Glutamatergic neuron (in vitro differentiated cells): ENCODE measurements at regions not wholly inside any gene's neighbourhood (a gene's known extent, or its start where the extent isn't known, plus 50 kb on each side); places are given as distances from the start of the nearest gene placed in this dataset.
"Not testable (repeated sequence)": the region's sequence is repeated elsewhere in the genome, so short reads cannot be mapped to it uniquely, and the experiment has no call there.

Source experiments
- DNase-seq: peaks from one replicate; pipeline ENCODE4 v3.0.0; 2022
- H3K27ac Mint-ChIP-seq: one replicate; pipeline ENCODE4 v1.8.0; 2020; ENCODE audit warnings: mild to moderate bottlenecking, mixed read lengths, inconsistent platforms; ENCODE audit not compliant: unreplicated experiment
- H3K27me3 Mint-ChIP-seq: one replicate; pipeline ENCODE4 v1.8.0; 2020; ENCODE audit warnings: mild to moderate bottlenecking, moderate library complexity, mixed read lengths, inconsistent platforms; ENCODE audit not compliant: unreplicated experiment
- H3K36me3 Mint-ChIP-seq: one replicate; pipeline ENCODE4 v1.8.0; 2020; ENCODE audit warnings: mild to moderate bottlenecking, mixed read lengths, inconsistent platforms; ENCODE audit not compliant: unreplicated experiment
- H3K4me1 Mint-ChIP-seq: one replicate; pipeline ENCODE4 v1.8.0; 2020; ENCODE audit warnings: mild to moderate bottlenecking, low read depth, mixed read lengths, inconsistent platforms; ENCODE audit not compliant: unreplicated experiment
- H3K4me3 Mint-ChIP-seq: one replicate; pipeline ENCODE4 v1.8.0; 2020; ENCODE audit warnings: mild to moderate bottlenecking, mixed read lengths, inconsistent platforms; ENCODE audit not compliant: unreplicated experiment
- H3K9me3 Mint-ChIP-seq: one replicate; pipeline ENCODE4 v1.8.0; 2020; ENCODE audit warnings: mild to moderate bottlenecking, moderate library complexity, mixed read lengths, inconsistent platforms; ENCODE audit not compliant: unreplicated experiment
- CTCF ChIP-seq: fragments of 200-600 bp; sonication (generic); IDR thresholded peaks from one replicate; pipeline ENCODE4 v1.5.0; 2021; ENCODE audit not compliant: partially characterized antibody, unreplicated experiment

- no peak for DNase-seq
- TF ChIP-seq CTCF: no peak
- Mint-ChIP-seq H3K9me3 (no peaks in the 10 kb centered on the region), H3K4me3 (no peak overlapping the region), H3K36me3 (no peaks in the 10 kb centered on the region), H3K4me1 (peaks cover 5% of the 10 kb centered on the region), H3K27me3 (peaks cover 3% of the 10 kb centered on the region), H3K27ac (no peak overlapping the region)
Measured at GRCh38 chr2:109054865-109055264, 65.8 kb upstream of the EDAR start.

GRCh38 chr2:109053716-109054115 is 64.7 kb upstream of the EDAR start:
- Mint-ChIP-seq H3K27me3 (peaks cover 4% of the 10 kb centered on the region), H3K4me1 (peaks cover 5% of the 10 kb centered on the region), H3K36me3 (no peaks in the 10 kb centered on the region), H3K4me3 (no peak overlapping the region), H3K27ac (no peak overlapping the region), H3K9me3 (no peaks in the 10 kb centered on the region)
- no peak for DNase-seq
- no peak for TF ChIP-seq CTCF

- H3K27ac Mint-ChIP-seq: no peak overlapping the region
- TF ChIP-seq CTCF: no peak
Measured at GRCh38 chr2:109052922-109053321, 63.9 kb upstream of the EDAR start.

GRCh38 chr2:109049022-109049421 is 60.0 kb upstream of the EDAR start:
- Mint-ChIP-seq H3K27ac (no peak overlapping the region), H3K36me3 (no peaks in the 10 kb centered on the region)
- no peak for DNase-seq

More at GRCh38 chr2:109052922-109053321, 63.9 kb upstream of the EDAR start:
- H3K27me3 Mint-ChIP-seq: peaks cover 2% of the 10 kb centered on the region
- H3K9me3 Mint-ChIP-seq: no peaks in the 10 kb centered on the region
- H3K36me3 Mint-ChIP-seq: no peaks in the 10 kb centered on the region
- DNase-seq: no peak
- peaks cover 3% of the 10 kb centered on the region for H3K4me1 Mint-ChIP-seq
- no peak overlapping the region for H3K4me3 Mint-ChIP-seq

GRCh38 chr2:109048163-109048562 is 59.1 kb upstream of the EDAR start:
- TF ChIP-seq CTCF: no peak
- Mint-ChIP-seq H3K27me3 (peaks cover 4% of the 10 kb centered on the region), H3K4me3 (no peak overlapping the region), H3K4me1 (no peaks in the 10 kb centered on the region), H3K27ac (no peak overlapping the region), H3K9me3 (no peaks in the 10 kb centered on the region), H3K36me3 (no peaks in the 10 kb centered on the region)
- DNase-seq: no peak

More at GRCh38 chr2:109049022-109049421, 60.0 kb upstream of the EDAR start:
- H3K4me1 Mint-ChIP-seq: no peaks in the 10 kb centered on the region
- no peak for TF ChIP-seq CTCF
- no peaks in the 10 kb centered on the region for H3K9me3 Mint-ChIP-seq
- no peak overlapping the region for H3K4me3 Mint-ChIP-seq
- peaks cover 2% of the 10 kb centered on the region for H3K27me3 Mint-ChIP-seq

- DNase-seq, H3K9me3 Mint-ChIP-seq, H3K27me3 Mint-ChIP-seq, H3K4me3 Mint-ChIP-seq, H3K27ac Mint-ChIP-seq, H3K36me3 Mint-ChIP-seq, H3K4me1 Mint-ChIP-seq: not testable (repeated sequence)
Measured at GRCh38 chr2:109047569-109047968, 58.5 kb upstream of the EDAR start.
